H54 (cell line): ENCODE measurements at regions not wholly inside any gene's neighbourhood (a gene's known extent, or its start where the extent isn't known, plus 50 kb on each side); places are given as distances from the start of the nearest gene placed in this dataset.
"Not testable (repeated sequence)": the region's sequence is repeated elsewhere in the genome, so short reads cannot be mapped to it uniquely, and the experiment has no call there.

Experiments used
- DNase-seq: peaks from one replicate; pipeline ENCODE4 v3.0.0; 2011; ENCODE audit warnings: low spot score, mixed read lengths; ENCODE audit not compliant: insufficient read length
- FAIRE-seq: peaks from 3 replicates; lab custom pipeline; 2011; peaks lifted over from hg19 to GRCh38; lab: Jason Lieb, UNC
- POLR2A ChIP-seq: IDR thresholded peaks from 2 replicates; pipeline ENCODE4 v1.6.1; 2011; ENCODE audit warnings: low read depth, mild to moderate bottlenecking, low read length

- no peak for FAIRE-seq
- TF ChIP-seq POLR2A: no peak
- DNase-seq: no peak
These were observed 136.0 kb downstream of the FAM53A start for GRCh38 chr4:1547856-1548826.

GRCh38 chr4:1547131-1547855, 136.8 kb downstream of the FAM53A start:
- FAIRE-seq: no peak
- no peak for DNase-seq
- no peak for TF ChIP-seq POLR2A

DNA sequence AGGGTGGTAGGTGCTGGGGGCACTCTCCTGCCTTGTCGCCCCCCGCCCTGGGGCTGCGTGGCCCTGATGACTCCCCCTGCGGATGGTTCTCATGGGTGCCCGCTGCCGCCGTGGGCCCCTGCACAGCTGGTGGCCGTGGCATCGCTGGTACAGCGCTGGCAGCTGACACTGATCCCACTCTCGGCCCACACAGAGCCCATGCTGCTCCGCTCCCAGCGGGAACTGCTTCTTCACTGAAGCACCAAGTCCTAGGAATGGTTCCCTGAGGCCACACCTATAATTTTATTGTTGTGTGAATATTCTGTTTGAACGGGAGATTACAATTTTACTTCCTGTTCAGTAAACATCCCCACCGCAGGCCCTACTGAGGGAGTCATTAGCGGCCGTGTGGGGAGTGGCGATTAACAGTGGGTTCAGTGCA, 138.6 kb upstream of the NKX1-1 start:
- FAIRE-seq (no peak), DNase-seq (no peak)

GRCh38 chr4:1544435-1544834, 138.2 kb upstream of the NKX1-1 start:
- not testable (repeated sequence) for DNase-seq, FAIRE-seq

More for the DNA sequence above, 138.6 kb upstream of the NKX1-1 start:
- no peak for TF ChIP-seq POLR2A

- TF ChIP-seq POLR2A: no peak
- FAIRE-seq: no peak
- DNase-seq: no peak
These were observed 137.7 kb upstream of the NKX1-1 start for GRCh38 chr4:1543976-1544375.

DNA sequence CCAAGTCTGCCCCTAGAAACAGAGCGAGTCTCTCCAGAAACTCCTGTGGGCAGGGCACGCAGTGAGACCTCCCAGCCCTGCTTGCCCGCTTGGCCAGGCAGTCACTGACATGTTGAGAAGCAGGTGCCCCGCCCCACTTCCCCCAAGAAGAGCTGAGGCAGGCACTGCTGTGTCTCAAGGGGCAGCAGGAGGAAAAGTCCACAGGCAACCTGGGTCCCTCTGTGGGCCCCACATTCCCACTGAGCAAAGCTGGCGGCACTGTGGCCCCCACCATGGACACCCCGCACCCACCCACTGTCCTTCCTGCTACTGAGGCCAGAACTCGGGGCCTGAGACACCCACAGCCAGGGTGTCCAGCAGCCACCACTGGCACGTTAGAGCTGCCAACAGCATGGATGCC, 137.3 kb upstream of the NKX1-1 start:
- DNase-seq (no peak), FAIRE-seq (no peak)
- no peak for TF ChIP-seq POLR2A

GRCh38 chr4:1542516-1543320, 136.5 kb upstream of the NKX1-1 start:
- DNase-seq (no peak), FAIRE-seq (no peak)
- no peak for TF ChIP-seq POLR2A

GRCh38 chr4:1542226-1542490, 135.9 kb upstream of the NKX1-1 start:
- FAIRE-seq (no peak), DNase-seq (no peak)
- TF ChIP-seq POLR2A: no peak

- TF ChIP-seq POLR2A: no peak
- DNase-seq: no peak
- no peak for FAIRE-seq
These were observed 135.4 kb upstream of the NKX1-1 start for GRCh38 chr4:1541449-1542225.

- FAIRE-seq (no peak), DNase-seq (no peak)
- no peak for TF ChIP-seq POLR2A
These were observed 134.5 kb upstream of the NKX1-1 start for GRCh38 chr4:1540601-1541375.

DNA sequence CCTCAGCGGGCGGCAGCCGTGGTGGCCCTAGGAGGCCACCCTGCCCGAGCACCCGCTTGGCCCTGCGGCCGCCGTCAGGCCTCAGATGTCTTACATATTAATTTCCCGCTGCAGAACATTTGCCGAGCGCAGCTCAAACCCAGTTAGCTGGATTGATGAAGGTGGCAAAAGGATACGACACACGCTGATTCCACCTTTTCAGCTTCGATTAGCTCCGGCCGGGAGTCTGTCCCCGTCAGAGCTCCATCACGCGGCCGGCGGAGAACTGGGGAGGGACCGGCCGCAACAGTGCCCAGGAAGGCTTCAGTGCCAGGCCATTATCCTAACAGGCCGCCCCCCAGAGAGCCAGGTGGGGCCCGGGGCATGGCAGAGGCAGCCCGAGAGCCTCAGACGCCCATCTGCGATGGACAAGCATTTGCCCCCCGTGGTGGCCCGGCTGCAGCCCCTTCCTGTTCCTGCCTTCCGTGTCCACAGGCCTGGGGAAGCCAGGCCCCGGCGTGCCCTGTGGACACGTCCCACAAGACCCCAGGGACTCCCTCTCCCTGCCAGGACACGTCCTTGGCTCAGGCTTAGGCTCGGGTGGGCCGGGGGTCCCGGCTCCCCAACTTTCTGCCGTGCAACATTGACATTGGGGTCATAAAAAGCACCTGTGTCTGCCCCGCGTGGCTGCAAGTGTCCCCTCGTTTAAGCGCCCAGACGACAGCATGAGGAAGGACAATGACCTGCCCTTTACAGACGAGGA, 133.8 kb upstream of the NKX1-1 start:
- FAIRE-seq (no peak), DNase-seq (no peak)
- no peak for TF ChIP-seq POLR2A
